Stomach (tissue), 8 donors: ENCODE measurements at regions not wholly inside any gene's neighbourhood (a gene's known extent, or its start where the extent isn't known, plus 50 kb on each side); places are given as distances from the start of the nearest gene placed in this dataset.

ENCODE experiments used
- DNase-seq, 2 donors: peaks; one replicate each; pipeline versions ENCODE4 v3.0.0 to v3.0.0-alpha.2; 2013 to 2019
- H3K27ac ChIP-seq, 5 donors: fragments of 200-600 bp in 4 of 5; sonication (generic) in 4 of 5; one replicate each; pipeline ENCODE4 v1.5.1; 2013 to 2019; ENCODE audit warnings: mild to moderate bottlenecking in 1 of 5, moderate library complexity in 1 of 5
- H3K27me3 ChIP-seq, 3 donors: fragments of 200-600 bp; sonication (generic); one replicate each; pipeline ENCODE4 v1.5.1; 2017 to 2019; ENCODE audit warnings: mixed run types in 1 of 3
- H3K36me3 ChIP-seq, 4 donors: fragments of 200-600 bp; sonication (generic); 1 replicate in 3 of 4; 2 replicates in 1 of 4; pipeline ENCODE4 v1.5.1; 2016 to 2019
- H3K4me1 ChIP-seq, 4 donors: fragments of 200-600 bp; sonication (generic); one replicate each; pipeline ENCODE4 v1.5.1; 2016 to 2019
- H3K4me3 ChIP-seq, 4 donors: fragments of 200-600 bp; sonication (generic) in 3 of 4; one replicate each; pipeline ENCODE4 v1.5.1; 2016 to 2019; ENCODE audit warnings: mild to moderate bottlenecking in 1 of 4
- H3K9me3 ChIP-seq, 4 donors: fragments of 200-600 bp; sonication (generic); one replicate each; pipeline ENCODE4 v1.5.1; 2016 to 2019
- CTCF ChIP-seq, 7 experiments: fragments of 450-650 bp in 4 of 7; fragments of 200-600 bp in 3 of 7; sonication (generic) in 3 of 7; IDR thresholded peaks; one replicate each; pipeline ENCODE4 v1.5.1; 2016 to 2019; ENCODE audit warnings: antibody characterized with exemption in 7 of 7, control low read depth in 2 of 7, mild to moderate bottlenecking in 1 of 7
- EP300 ChIP-seq: sonication (generic); formaldehyde crosslinking; IDR thresholded peaks from one replicate; pipeline ENCODE4 v1.6.1; 2017; ENCODE audit warnings: antibody characterized with exemption
- POLR2A ChIP-seq, 4 donors: fragments of 450-650 bp; IDR thresholded peaks; one replicate each; pipeline ENCODE4 v1.6.1; 2016; ENCODE audit warnings: antibody characterized with exemption in 4 of 4, control low read depth in 2 of 4, mild to moderate bottlenecking in 1 of 4, moderate library complexity in 1 of 4
- POLR2AphosphoS5 ChIP-seq, 3 donors: sonication (generic); formaldehyde crosslinking; IDR thresholded peaks; one replicate each; pipeline ENCODE4 v1.6.1; 2016; ENCODE audit warnings: antibody characterized with exemption in 3 of 3
- WGBS, 5 donors: extraction: QIAGEN DNeasy Blood & Tissue Kit in 3 of 5; methylation state at CpG; one replicate each; pipeline versions ENCODE4 v1.1.5 to v1.1.7; 2013 to 2018; 5-methylcytosine and 5-hydroxymethylcytosine counted together
- intact Hi-C: fragments of 100-400 bp; cut with DNase I; formaldehyde crosslinking; loops from one replicate; pipeline ENCODE4 v1.15.1; 2023; ENCODE audit warnings: low total_unique reads
- donor health status: healthy with polysubstance abuse.
- donor health status: Bipolar disorder and iron deficiency.
- donor health status: healthy.

GRCh38 chr16:9438991-9439390 lies 347.5 kb downstream of the HAPSTR1 start:
- Histone ChIP-seq H3K36me3 (no peaks in the 10 kb centered on the region), H3K9me3 (no peaks in the 10 kb centered on the region), H3K4me1 (no peaks in the 10 kb centered on the region), H3K27me3 (no peaks in the 10 kb centered on the region), H3K27ac (no peak overlapping the region), H3K4me3 (no peak overlapping the region)
- intact Hi-C loops, result no loop called here
- TF ChIP-seq CTCF (IDR thresholded peaks at IDR 0.05) (no peak), POLR2AphosphoS5 (IDR thresholded peaks at IDR 0.05) (no peak), POLR2A (IDR thresholded peaks at IDR 0.05) (no peak), EP300 (no peak)
- DNase-seq, result no peak
- 91 to 100% (median 100%) methylated on average over 1 of the region's 1 CpG for WGBS, 5 donors

GRCh38 chr16:9441012-9441411 lies 349.6 kb downstream of the HAPSTR1 start:
- H3K36me3 ChIP-seq, result no peaks in the 10 kb centered on the region
- no peak overlapping the region for H3K4me3 ChIP-seq
- no peaks in the 10 kb centered on the region for H3K9me3 ChIP-seq
- no peak for DNase-seq
- intact Hi-C loops, result no loop called here
- H3K27me3 ChIP-seq, result no peaks in the 10 kb centered on the region
- H3K4me1 ChIP-seq, result no peaks in the 10 kb centered on the region
- WGBS, 5 donors, result 27 to 37% (median 29%) methylated on average over 4 of the region's 4 CpGs
- no peak for TF ChIP-seq EP300
- TF ChIP-seq POLR2AphosphoS5 (IDR thresholded peaks at IDR 0.05), result no peak
- TF ChIP-seq POLR2A (IDR thresholded peaks at IDR 0.05), result no peak
- no peak overlapping the region for H3K27ac ChIP-seq

GRCh38 chr16:9443864-9444263 lies 352.4 kb downstream of the HAPSTR1 start:
- no peaks in the 10 kb centered on the region for H3K9me3 ChIP-seq
- intact Hi-C loops, result no loop called here
- 56 to 72% (median 65%) methylated on average over 3 of the region's 3 CpGs for WGBS, 5 donors

GRCh38 chr16:9446471-9447194 lies 355.2 kb downstream of the HAPSTR1 start:
- peaks cover 0 to 10% (median 0%) of the 10 kb centered on the region in 4 donors for H3K4me1 ChIP-seq
- DNase-seq, result no peak
- no peaks in the 10 kb centered on the region for H3K27me3 ChIP-seq
- intact Hi-C loops, result no loop called here
- H3K36me3 ChIP-seq, result no peaks in the 10 kb centered on the region
- 71 to 84% (median 73%) methylated on average over 6 of the region's 6 CpGs for WGBS, 5 donors
- no peak for TF ChIP-seq POLR2AphosphoS5 (IDR thresholded peaks at IDR 0.05)
- no peak for TF ChIP-seq EP300
- TF ChIP-seq CTCF (IDR thresholded peaks at IDR 0.05), result no peak
- H3K9me3 ChIP-seq, result peaks cover 0 to 7% (median 3%) of the 10 kb centered on the region in 4 donors
- H3K4me3 ChIP-seq, result no peak overlapping the region
- H3K27ac ChIP-seq, result no peak overlapping the region

More at GRCh38 chr16:9443864-9444263, 352.4 kb downstream of the HAPSTR1 start:
- Histone ChIP-seq H3K27me3 (no peaks in the 10 kb centered on the region), H3K4me3 (no peak overlapping the region), H3K36me3 (no peaks in the 10 kb centered on the region), H3K4me1 (peaks cover 0 to 10% (median 0%) of the 10 kb centered on the region in 4 donors), H3K27ac (no peak overlapping the region)
- TF ChIP-seq EP300 (no peak), POLR2A (IDR thresholded peaks at IDR 0.05) (no peak), CTCF (IDR thresholded peaks at IDR 0.05) (no peak), POLR2AphosphoS5 (IDR thresholded peaks at IDR 0.05) (no peak)
- no peak for DNase-seq

- no peaks in the 10 kb centered on the region for H3K36me3 ChIP-seq
- H3K9me3 ChIP-seq, result peaks cover 0 to 7% (median 3%) of the 10 kb centered on the region in 4 donors
- no peak overlapping the region for H3K4me3 ChIP-seq
- H3K27me3 ChIP-seq, result no peaks in the 10 kb centered on the region
- intact Hi-C loops, result no loop called here
- TF ChIP-seq POLR2AphosphoS5 (IDR thresholded peaks at IDR 0.05) (no peak), EP300 (no peak), POLR2A (IDR thresholded peaks at IDR 0.05) (no peak), CTCF (IDR thresholded peaks at IDR 0.05) (no peak)
- H3K27ac ChIP-seq, result no peak overlapping the region
- peak; percentile 24 to 56 for DNase-seq
- WGBS, 5 donors, result 9 to 25% (median 17%) methylated on average over 2 of the region's 2 CpGs
- peaks cover 0 to 10% (median 0%) of the 10 kb centered on the region in 4 donors for H3K4me1 ChIP-seq
Measured at GRCh38 chr16:9447195-9447551, 355.7 kb downstream of the HAPSTR1 start.
